ENCODE measurements at regions not wholly inside any gene's neighbourhood (a gene's known extent, or its start where the extent isn't known, plus 50 kb on each side); places are given as distances from the start of the nearest gene placed in this dataset.

- TF ChIP-seq POLR2AphosphoS5 (IDR thresholded peaks at IDR 0.05): no peak
- no peak for TF ChIP-seq POLR2A (IDR thresholded peaks at IDR 0.05)
- TF ChIP-seq CTCF (IDR thresholded peaks at IDR 0.05): no peak
- no peak for TF ChIP-seq EP300 (IDR thresholded peaks at IDR 0.05)
These were observed 284.1 kb downstream of the IRS1 start for GRCh38 chr2:226515344-226516055.
